Liver (tissue), 3 donors: ENCODE measurements at regions not wholly inside any gene's neighbourhood (a gene's known extent, or its start where the extent isn't known, plus 50 kb on each side); places are given as distances from the start of the nearest gene placed in this dataset.

ENCODE experiments used
- RAD21 ChIP-seq, 2 donors: IDR thresholded peaks; 2 replicates each; pipeline ENCODE4 v1.6.1; 2016; ENCODE audit warnings: antibody characterized with exemption in 2 of 2, mild to moderate bottlenecking in 2 of 2
- YY1 ChIP-seq: IDR thresholded peaks from 2 replicates; pipeline ENCODE4 v1.6.1; 2016; ENCODE audit warnings: antibody characterized with exemption, mild to moderate bottlenecking
- TF ChIP-seq, protein P1 (sequence below): IDR thresholded peaks from 2 replicates; pipeline ENCODE4 v1.6.1; 2016; ENCODE audit warnings: antibody characterized with exemption, mild to moderate bottlenecking
- TF ChIP-seq, protein P2 (sequence below): fragments of 150-350 bp; IDR thresholded peaks from 2 replicates; pipeline ENCODE4 v1.5.1; 2017; ENCODE audit warnings: improper control_type of control experiment, low read depth, low read length; ENCODE audit not compliant: missing input control
- donor health status: healthy.
- donor health status: healthy.

DNA sequence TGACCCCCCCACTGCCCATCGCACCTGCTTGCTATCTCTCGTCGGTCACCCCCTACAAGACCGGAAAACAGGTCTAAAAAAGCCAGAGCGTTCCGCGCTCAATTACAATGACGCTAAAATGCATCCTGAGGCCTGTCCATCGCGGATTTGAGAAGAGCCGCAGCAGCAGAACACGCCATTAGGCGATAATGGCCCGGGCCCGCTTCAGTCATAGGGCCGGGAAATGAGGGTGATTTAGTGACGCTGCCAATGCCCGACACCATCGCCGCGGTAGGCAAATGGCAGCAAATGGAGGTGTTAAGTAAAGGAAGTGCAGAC lies 64.1 kb upstream of the SSX2IP start:
- TF ChIP-seq, protein P1, sequence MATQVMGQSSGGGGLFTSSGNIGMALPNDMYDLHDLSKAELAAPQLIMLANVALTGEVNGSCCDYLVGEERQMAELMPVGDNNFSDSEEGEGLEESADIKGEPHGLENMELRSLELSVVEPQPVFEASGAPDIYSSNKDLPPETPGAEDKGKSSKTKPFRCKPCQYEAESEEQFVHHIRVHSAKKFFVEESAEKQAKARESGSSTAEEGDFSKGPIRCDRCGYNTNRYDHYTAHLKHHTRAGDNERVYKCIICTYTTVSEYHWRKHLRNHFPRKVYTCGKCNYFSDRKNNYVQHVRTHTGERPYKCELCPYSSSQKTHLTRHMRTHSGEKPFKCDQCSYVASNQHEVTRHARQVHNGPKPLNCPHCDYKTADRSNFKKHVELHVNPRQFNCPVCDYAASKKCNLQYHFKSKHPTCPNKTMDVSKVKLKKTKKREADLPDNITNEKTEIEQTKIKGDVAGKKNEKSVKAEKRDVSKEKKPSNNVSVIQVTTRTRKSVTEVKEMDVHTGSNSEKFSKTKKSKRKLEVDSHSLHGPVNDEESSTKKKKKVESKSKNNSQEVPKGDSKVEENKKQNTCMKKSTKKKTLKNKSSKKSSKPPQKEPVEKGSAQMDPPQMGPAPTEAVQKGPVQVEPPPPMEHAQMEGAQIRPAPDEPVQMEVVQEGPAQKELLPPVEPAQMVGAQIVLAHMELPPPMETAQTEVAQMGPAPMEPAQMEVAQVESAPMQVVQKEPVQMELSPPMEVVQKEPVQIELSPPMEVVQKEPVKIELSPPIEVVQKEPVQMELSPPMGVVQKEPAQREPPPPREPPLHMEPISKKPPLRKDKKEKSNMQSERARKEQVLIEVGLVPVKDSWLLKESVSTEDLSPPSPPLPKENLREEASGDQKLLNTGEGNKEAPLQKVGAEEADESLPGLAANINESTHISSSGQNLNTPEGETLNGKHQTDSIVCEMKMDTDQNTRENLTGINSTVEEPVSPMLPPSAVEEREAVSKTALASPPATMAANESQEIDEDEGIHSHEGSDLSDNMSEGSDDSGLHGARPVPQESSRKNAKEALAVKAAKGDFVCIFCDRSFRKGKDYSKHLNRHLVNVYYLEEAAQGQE: no peak
- TF ChIP-seq, protein P2, sequence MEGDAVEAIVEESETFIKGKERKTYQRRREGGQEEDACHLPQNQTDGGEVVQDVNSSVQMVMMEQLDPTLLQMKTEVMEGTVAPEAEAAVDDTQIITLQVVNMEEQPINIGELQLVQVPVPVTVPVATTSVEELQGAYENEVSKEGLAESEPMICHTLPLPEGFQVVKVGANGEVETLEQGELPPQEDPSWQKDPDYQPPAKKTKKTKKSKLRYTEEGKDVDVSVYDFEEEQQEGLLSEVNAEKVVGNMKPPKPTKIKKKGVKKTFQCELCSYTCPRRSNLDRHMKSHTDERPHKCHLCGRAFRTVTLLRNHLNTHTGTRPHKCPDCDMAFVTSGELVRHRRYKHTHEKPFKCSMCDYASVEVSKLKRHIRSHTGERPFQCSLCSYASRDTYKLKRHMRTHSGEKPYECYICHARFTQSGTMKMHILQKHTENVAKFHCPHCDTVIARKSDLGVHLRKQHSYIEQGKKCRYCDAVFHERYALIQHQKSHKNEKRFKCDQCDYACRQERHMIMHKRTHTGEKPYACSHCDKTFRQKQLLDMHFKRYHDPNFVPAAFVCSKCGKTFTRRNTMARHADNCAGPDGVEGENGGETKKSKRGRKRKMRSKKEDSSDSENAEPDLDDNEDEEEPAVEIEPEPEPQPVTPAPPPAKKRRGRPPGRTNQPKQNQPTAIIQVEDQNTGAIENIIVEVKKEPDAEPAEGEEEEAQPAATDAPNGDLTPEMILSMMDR: no peak
- TF ChIP-seq YY1 (no peak), RAD21 (IDR thresholded peaks at IDR 0.05) (no peak)
